ENCODE measurements at regions not wholly inside any gene's neighbourhood (a gene's known extent, or its start where the extent isn't known, plus 50 kb on each side); places are given as distances from the start of the nearest gene placed in this dataset.

DNA sequence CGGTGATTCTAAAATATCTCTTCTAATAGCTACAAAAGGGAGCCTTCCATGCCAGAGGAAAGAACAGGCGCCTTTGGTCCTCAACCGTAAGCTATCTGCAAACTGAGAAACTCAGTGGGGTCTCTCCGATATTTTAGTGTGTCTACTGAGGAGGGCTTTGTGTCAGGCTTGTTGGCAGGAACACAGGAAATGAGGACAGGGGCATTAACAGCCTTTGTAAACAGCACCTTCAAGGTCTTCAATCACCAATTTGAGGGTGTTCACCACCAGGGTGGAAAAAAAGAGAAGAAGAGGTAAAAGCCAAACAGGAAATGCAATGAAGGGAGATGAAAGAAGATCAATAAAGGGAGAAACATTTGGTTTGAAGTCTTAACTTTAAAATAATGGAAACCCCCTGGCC lies 580.1 kb upstream of the SALL1 start:
- DNase-seq (ENCODE audit: low read depth in 2 of 2), result no peak

GRCh38 chr16:51723036-51723724 lies 572.1 kb upstream of the SALL1 start:
- DNase-seq (ENCODE audit: low read depth in 2 of 2), result no peak

- DNase-seq (ENCODE audit: low read depth in 2 of 2), result no peak
Measured at GRCh38 chr16:51722467-51722866, 571.4 kb upstream of the SALL1 start.

- no peak for DNase-seq (ENCODE audit: low read depth in 2 of 2)
Measured at GRCh38 chr16:51719376-51719775, 568.3 kb upstream of the SALL1 start.

DNA sequence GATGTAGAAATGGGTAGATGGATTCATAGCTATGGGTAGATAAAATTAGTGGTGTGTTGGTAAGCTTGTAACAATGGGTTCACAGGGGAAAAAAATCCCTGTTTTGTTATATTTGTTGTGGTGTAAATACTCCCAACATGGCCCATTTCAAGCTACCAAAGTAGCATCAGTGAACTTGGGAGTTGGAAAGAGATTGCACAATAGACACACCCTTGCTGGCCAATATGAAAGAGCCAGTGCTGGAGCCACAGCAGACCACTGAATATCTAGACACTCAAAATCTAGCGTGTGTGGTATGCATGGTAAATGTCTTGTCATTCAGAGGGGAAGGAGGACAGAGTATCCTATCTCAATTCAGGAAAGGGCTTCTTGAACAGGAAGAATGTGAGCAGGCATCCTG lies 565.1 kb upstream of the SALL1 start:
- DNase-seq (ENCODE audit: low read depth in 2 of 2), result no peak

DNA sequence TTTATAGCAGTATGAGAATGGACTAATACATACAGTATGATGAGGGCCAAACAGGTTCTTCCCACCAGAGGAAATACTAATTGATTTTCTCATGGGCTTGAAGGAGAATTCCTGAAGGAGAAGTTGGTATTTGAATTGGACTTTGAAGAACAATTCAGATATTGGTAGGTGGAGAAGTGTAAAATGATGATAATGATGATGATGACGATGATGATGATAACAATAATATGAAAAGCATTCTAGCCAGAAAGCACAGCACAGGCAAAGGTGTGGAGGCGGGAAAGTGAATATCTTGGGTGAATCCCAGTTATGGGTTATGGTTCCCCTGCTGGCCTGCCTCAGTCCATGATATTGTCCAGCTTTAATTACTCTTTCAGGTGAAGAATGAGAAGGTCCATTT lies 562.4 kb upstream of the SALL1 start:
- DNase-seq (ENCODE audit: low read depth in 2 of 2), result no peak

DNA sequence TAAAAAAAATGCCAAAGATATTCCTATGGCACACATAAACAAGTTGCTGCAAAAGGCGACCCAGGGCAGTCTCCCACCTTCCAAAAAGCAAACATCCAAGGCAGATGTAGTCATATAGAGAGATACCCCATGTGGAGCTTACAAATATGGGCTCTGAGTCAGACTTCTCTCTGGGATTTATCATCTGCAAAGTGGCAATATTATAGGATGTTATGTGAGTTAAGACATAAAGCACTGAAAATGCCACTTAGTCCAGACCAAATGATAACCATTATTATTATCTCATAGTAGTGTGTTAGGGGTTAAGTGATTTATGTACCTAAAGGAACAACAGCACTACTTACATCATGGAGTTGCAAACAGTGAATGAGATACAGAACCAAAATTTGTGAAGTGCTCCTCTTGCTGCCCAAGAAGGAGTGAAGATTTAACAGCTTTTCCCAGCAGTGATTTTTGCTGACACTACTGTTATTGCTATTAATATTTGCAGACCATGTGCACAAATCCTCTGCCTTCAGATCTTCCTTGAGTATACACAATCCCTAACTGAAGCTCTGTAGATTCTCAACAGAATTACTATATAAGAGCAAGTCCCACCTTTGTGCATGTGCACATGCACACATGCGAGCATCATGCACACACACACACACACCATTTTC lies 560.0 kb upstream of the SALL1 start:
- no peak for DNase-seq (ENCODE audit: low read depth in 2 of 2)

GRCh38 chr16:51710186-51710585 lies 559.1 kb upstream of the SALL1 start:
- no peak for DNase-seq (ENCODE audit: low read depth in 2 of 2)

GRCh38 chr16:51708861-51709260 lies 557.8 kb upstream of the SALL1 start:
- DNase-seq (ENCODE audit: low read depth in 2 of 2), result no peak

- no peak for DNase-seq (ENCODE audit: low read depth in 2 of 2)
Measured at GRCh38 chr16:51707666-51708065, 556.6 kb upstream of the SALL1 start.

DNA sequence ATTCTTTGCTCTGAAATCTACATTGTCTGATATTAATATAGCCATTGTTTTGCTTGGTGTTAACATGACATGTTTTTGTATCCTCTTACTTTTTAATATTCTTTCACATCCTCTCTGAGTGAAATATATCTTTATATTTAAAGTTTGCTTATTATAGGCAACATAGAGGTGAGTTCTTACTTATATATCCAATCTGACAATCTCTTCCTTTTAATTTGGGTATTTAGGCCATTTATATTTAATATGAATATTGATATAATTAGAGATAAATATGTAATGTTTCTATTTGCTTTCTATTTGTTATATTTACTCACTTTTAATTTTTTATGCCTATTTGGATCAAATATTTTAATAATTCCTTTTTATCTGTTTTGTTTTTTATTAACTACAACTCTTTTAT lies 554.1 kb upstream of the SALL1 start:
- DNase-seq (ENCODE audit: low read depth in 2 of 2), result no peak

DNA sequence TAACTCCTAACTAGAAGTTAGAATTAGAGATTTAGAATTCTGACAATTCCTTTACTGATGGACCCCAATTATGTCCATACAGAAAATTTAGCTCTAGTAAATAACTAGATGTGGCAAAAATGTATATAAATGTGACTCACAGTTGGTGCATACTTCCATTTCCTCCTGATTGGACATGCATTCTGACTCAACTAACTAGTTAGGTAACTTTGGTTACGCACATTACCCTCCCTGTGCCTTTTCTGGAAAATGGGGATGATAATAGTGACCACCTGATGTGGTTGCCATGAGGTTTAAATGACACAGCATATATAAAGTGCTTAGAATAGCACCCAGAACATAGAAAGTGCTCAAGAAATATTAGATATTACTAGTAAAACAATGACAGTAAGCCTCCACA lies 550.0 kb upstream of the SALL1 start:
- no peak for DNase-seq (ENCODE audit: low read depth in 2 of 2)

DNA sequence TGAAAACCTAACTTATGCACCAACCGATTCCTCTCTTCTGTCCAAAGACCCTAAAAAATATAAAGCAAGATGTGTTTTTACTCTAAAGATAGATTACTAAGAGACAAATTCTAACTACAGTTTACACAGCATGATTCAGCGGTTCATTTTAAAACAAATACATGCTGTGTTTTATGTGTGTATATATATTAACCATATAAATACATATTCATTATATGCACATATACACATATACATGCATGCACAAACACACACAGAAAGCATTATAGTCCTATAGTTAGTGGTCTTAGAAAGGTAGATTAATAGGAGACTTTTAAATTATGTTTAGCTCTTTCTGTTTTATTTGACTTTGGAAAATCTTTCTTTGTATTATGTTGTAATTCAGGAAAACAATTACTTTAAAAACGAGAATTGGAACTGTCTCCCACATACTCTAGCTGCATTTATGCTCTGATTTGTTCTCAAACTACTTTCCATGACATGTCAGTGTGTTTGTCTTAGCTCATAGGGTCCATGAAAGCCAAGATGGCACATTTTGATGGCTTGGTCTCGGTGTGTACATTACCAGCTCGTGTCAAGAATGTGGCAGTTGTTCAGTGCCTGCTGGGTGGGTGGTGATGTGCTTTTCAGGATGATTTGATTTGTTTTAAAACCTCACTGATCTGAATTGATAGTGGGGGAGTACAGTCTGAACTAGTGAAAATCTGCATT lies 548.8 kb upstream of the SALL1 start:
- no peak for DNase-seq (ENCODE audit: low read depth in 2 of 2)

GRCh38 chr16:51698647-51699046 lies 547.6 kb upstream of the SALL1 start:
- no peak for DNase-seq (ENCODE audit: low read depth in 2 of 2)

- no peak for DNase-seq (ENCODE audit: low read depth in 2 of 2)
Measured at GRCh38 chr16:51697454-51697853, 546.4 kb upstream of the SALL1 start.

DNA sequence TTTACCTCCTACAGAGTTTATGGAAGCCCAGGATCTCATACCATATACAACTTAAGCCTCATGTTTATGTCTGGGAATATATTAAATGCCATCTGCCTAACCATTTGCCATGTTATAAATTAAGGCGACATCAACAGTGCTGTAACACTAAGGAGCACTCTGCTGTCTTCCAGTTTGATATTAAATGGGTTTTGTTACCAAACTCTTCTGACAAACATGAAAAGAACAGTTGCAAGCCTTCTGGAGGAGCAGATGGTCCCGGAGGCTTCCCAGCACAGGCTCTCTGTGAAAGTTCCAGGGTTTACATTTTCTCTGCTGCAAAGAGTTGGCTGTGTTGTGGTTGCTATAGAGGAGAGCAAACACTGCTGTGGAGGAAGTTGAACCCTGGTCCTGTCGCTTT lies 545.3 kb upstream of the SALL1 start:
- DNase-seq (ENCODE audit: low read depth in 2 of 2), result no peak

DNA sequence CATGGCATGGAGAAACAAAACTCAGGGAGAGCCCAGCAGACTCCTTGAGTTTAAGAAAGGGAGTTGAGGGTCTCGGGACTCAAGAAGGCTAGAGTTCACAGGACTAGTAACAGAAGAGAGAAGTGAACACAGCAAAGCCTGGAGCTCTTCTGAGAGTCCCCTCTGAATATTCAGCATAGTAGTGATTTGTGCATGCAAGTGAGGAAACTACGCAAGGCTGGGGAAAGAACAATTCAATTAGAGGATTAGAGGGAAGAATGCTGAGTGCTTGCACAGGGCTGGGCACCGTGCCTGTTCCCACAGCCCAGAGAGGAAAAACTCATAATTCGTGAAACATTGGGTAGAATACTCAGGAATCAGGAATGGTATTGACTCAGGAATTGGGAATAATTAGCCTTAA lies 540.0 kb upstream of the SALL1 start:
- DNase-seq (ENCODE audit: low read depth in 2 of 2), result no peak

- no peak for DNase-seq (ENCODE audit: low read depth in 2 of 2)
Measured at GRCh38 chr16:51685498-51685897, 534.4 kb upstream of the SALL1 start.

DNA sequence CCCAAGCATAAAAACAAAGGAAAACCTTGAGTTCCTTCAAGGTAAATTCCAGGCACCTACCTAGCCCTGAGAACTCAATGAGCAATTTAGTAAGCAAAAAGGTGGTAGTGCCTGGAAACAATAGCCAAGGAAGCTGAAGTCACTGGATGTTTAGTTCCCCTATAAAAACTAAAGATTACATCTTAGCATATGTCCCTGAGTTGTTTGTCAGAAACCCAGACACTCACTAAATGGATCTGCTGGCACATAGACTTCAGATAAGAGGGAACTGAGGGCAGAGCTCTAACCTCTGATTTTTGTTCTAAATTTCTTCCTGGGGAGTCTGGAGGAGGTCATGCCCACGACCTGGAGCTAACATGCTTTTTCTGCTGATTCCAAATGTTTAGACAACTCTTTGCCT lies 532.8 kb upstream of the SALL1 start:
- DNase-seq (ENCODE audit: low read depth in 2 of 2), result no peak

DNA sequence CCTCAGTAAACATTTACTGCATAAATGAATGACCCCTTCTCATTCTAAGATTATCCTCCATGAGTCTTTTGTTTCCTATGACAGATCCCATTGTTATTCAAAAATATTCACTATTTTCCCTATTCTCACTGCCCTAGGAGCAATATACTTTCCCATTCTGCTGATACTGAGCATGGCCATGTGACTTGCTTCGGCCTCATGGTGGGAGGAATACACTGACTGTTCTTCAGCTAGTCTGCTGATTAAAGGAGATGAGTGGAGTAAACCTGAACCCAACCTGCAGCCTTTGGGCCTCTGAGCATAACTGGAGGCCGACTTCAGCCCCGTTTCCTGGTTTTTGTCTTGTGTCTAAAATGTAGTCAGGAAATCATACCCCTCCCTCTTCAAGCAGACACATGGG lies 531.8 kb upstream of the SALL1 start:
- no peak for DNase-seq (ENCODE audit: low read depth in 2 of 2)

- no peak for DNase-seq (ENCODE audit: low read depth in 2 of 2)
Measured at GRCh38 chr16:51674615-51675014, 523.5 kb upstream of the SALL1 start.

DNA sequence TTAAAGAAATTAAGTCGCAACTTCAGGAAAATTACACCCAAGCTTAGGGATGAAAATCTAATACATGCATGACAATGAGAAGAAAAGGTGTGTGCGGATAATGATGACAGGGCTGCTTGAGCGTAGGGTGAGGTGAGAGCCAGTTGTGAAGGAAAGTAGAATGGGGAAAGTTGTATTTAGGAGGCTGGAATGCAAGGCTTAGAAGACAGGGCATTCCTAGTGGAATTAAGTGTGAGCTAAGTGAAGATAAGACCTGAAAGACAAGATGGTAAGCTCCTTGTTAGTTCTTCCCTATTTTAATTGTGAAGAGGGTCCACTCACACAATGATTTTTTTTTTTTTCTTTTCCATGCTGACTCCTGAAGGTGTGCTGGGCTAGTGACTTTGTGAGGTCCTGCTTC lies 519.5 kb upstream of the SALL1 start:
- no peak for DNase-seq (ENCODE audit: low read depth in 2 of 2)

DNA sequence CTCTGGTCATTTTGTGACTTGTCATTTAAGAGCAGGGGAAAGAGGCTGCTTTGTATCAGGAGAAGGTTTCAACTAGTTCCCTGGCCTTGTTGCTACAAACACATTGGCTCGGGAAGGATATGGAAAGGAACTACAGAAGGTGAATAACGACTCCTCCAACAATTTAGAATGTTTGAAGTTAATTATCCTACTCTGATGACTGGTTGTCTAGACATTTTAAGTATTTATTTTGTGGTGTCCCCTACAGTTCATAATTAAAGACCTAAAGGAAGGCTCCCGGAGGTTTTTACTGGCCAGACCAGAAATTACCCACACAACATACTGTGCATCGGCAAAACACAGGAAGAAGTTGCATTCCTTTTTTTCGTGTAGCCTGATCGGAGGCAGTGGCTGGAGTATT lies 515.8 kb upstream of the SALL1 start:
- DNase-seq (ENCODE audit: low read depth in 2 of 2), result no peak
